ENCODE measurements at regions not wholly inside any gene's neighbourhood (a gene's known extent, or its start where the extent isn't known, plus 50 kb on each side); places are given as distances from the start of the nearest gene placed in this dataset.

- no peak overlapping the region for H3K9ac ChIP-seq
- H3K4me1 ChIP-seq (ENCODE audit: low read depth, poor library complexity, severe bottlenecking): peaks cover 11% of the 10 kb centered on the region
- no peak overlapping the region for H3K4me2 ChIP-seq
- H3K36me3 ChIP-seq (ENCODE audit: insufficient read depth): no peaks in the 10 kb centered on the region
- no peak overlapping the region for H2AFZ ChIP-seq (ENCODE audit: low read depth)
- H3K27me3 ChIP-seq (ENCODE audit: insufficient read depth, low read depth): no peaks in the 10 kb centered on the region
- no peaks in the 10 kb centered on the region for H3K79me2 ChIP-seq (ENCODE audit: insufficient read depth, low read depth)
- TF ChIP-seq CTCF (conservative IDR thresholded peaks at IDR 0.05; ENCODE audit: low read depth, low read length): no peak
- H3K27ac ChIP-seq: no peak overlapping the region
- H4K20me1 ChIP-seq (ENCODE audit: insufficient read depth): peaks cover 5% of the 10 kb centered on the region; the same call in 1 of the 2 replicates
- H3K4me3 ChIP-seq (IDR thresholded peaks at IDR 0.05; ENCODE audit: insufficient read depth, low read depth, low read length): no peak overlapping the region
These were observed 234.9 kb upstream of the PPP1R3A start for GRCh38 chr7:114153700-114154099.

GRCh38 chr7:114152314-114152938 lies 233.6 kb upstream of the PPP1R3A start:
- Histone ChIP-seq H3K27me3 (ENCODE audit: insufficient read depth, low read depth) (no peaks in the 10 kb centered on the region), H3K4me2 (no peak overlapping the region), H3K4me1 (ENCODE audit: low read depth, poor library complexity, severe bottlenecking) (peaks cover 11% of the 10 kb centered on the region), H3K27ac (no peak overlapping the region), H3K36me3 (ENCODE audit: insufficient read depth) (no peaks in the 10 kb centered on the region), H4K20me1 (ENCODE audit: insufficient read depth) (peaks cover 5% of the 10 kb centered on the region; the same call in 1 of the 2 replicates), H3K4me3 (IDR thresholded peaks at IDR 0.05; ENCODE audit: insufficient read depth, low read depth, low read length) (no peak overlapping the region), H2AFZ (ENCODE audit: low read depth) (no peak overlapping the region), H3K79me2 (ENCODE audit: insufficient read depth, low read depth) (no peaks in the 10 kb centered on the region), H3K9ac (no peak overlapping the region)
- TF ChIP-seq CTCF (conservative IDR thresholded peaks at IDR 0.05; ENCODE audit: low read depth, low read length): no peak

- Histone ChIP-seq H3K4me2 (no peak overlapping the region; the same call in 1 of the 2 replicates), H2AFZ (ENCODE audit: low read depth) (no peak overlapping the region), H3K4me3 (IDR thresholded peaks at IDR 0.05; ENCODE audit: insufficient read depth, low read depth, low read length) (no peak overlapping the region)
These were observed 233.0 kb upstream of the PPP1R3A start for GRCh38 chr7:114151777-114152176.

GRCh38 chr7:114150689-114151088 lies 231.9 kb upstream of the PPP1R3A start:
- Histone ChIP-seq H3K4me2 (no peak overlapping the region), H3K79me2 (ENCODE audit: insufficient read depth, low read depth) (no peaks in the 10 kb centered on the region), H3K4me3 (IDR thresholded peaks at IDR 0.05; ENCODE audit: insufficient read depth, low read depth, low read length) (no peak overlapping the region), H2AFZ (ENCODE audit: low read depth) (no peak overlapping the region), H3K4me1 (ENCODE audit: low read depth, poor library complexity, severe bottlenecking) (peaks cover 11% of the 10 kb centered on the region), H3K9ac (no peak overlapping the region), H3K36me3 (ENCODE audit: insufficient read depth) (no peaks in the 10 kb centered on the region), H4K20me1 (ENCODE audit: insufficient read depth) (peaks cover 5% of the 10 kb centered on the region; the same call in 1 of the 2 replicates), H3K27me3 (ENCODE audit: insufficient read depth, low read depth) (no peaks in the 10 kb centered on the region), H3K27ac (no peak overlapping the region)
- no peak for TF ChIP-seq CTCF (conservative IDR thresholded peaks at IDR 0.05; ENCODE audit: low read depth, low read length)

More at GRCh38 chr7:114151777-114152176, 233.0 kb upstream of the PPP1R3A start:
- no peaks in the 10 kb centered on the region for H3K27me3 ChIP-seq (ENCODE audit: insufficient read depth, low read depth)
- H3K79me2 ChIP-seq (ENCODE audit: insufficient read depth, low read depth): no peaks in the 10 kb centered on the region
- H3K9ac ChIP-seq: no peak overlapping the region
- peaks cover 11% of the 10 kb centered on the region for H3K4me1 ChIP-seq (ENCODE audit: low read depth, poor library complexity, severe bottlenecking)
- no peak for TF ChIP-seq CTCF (conservative IDR thresholded peaks at IDR 0.05; ENCODE audit: low read depth, low read length)
- no peak overlapping the region for H3K27ac ChIP-seq
- H3K36me3 ChIP-seq (ENCODE audit: insufficient read depth): no peaks in the 10 kb centered on the region
- peaks cover 5% of the 10 kb centered on the region; the same call in 1 of the 2 replicates for H4K20me1 ChIP-seq (ENCODE audit: insufficient read depth)

All from KMS-11 (cell line).